ENCODE measurements at regions not wholly inside any gene's neighbourhood (a gene's known extent, or its start where the extent isn't known, plus 50 kb on each side); places are given as distances from the start of the nearest gene placed in this dataset.

GRCh38 chr5:1699394-1699793 lies 100.2 kb downstream of the MRPL36 start:
- no peak for TF ChIP-seq CTCF (conservative IDR thresholded peaks at IDR 0.05; ENCODE audit: low read length)
- no peak overlapping the region for H3K4me3 ChIP-seq (ENCODE audit: low read length)
- DNase-seq (ENCODE audit: low read depth), result no peak

- no peak overlapping the region for H3K4me3 ChIP-seq (ENCODE audit: low read length)
- no peak for TF ChIP-seq CTCF (conservative IDR thresholded peaks at IDR 0.05; ENCODE audit: low read length)
- no peak for DNase-seq (ENCODE audit: low read depth)
These were observed 100.9 kb downstream of the MRPL36 start for GRCh38 chr5:1698589-1699316.

- DNase-seq (ENCODE audit: low read depth), result no peak
- H3K4me3 ChIP-seq (ENCODE audit: low read length), result no peak overlapping the region
- TF ChIP-seq CTCF (conservative IDR thresholded peaks at IDR 0.05; ENCODE audit: low read length), result no peak
These were observed 107.3 kb downstream of the MRPL36 start for GRCh38 chr5:1692381-1692780.

GRCh38 chr5:1687301-1687970 lies 112.2 kb downstream of the MRPL36 start:
- DNase-seq (ENCODE audit: low read depth), result no peak
- no peak overlapping the region for H3K4me3 ChIP-seq (ENCODE audit: low read length)
- no peak for TF ChIP-seq CTCF (conservative IDR thresholded peaks at IDR 0.05; ENCODE audit: low read length)

GRCh38 chr5:1686016-1686802 lies 113.4 kb downstream of the MRPL36 start:
- no peak overlapping the region for H3K4me3 ChIP-seq (ENCODE audit: low read length)
- no peak for DNase-seq (ENCODE audit: low read depth)
- no peak for TF ChIP-seq CTCF (conservative IDR thresholded peaks at IDR 0.05; ENCODE audit: low read length)

- TF ChIP-seq CTCF (conservative IDR thresholded peaks at IDR 0.05; ENCODE audit: low read length), result no peak
- DNase-seq (ENCODE audit: low read depth), result no peak
- no peak overlapping the region for H3K4me3 ChIP-seq (ENCODE audit: low read length)
These were observed 114.6 kb downstream of the MRPL36 start for GRCh38 chr5:1685066-1685465.

Measured in AG10803 (cell line).